ENCODE measurements at regions not wholly inside any gene's neighbourhood (a gene's known extent, or its start where the extent isn't known, plus 50 kb on each side); places are given as distances from the start of the nearest gene placed in this dataset.

- no peaks in the 10 kb centered on the region for H3K27me3 Mint-ChIP-seq
- no peaks in the 10 kb centered on the region for H3K9me3 Mint-ChIP-seq
- H3K4me1 Mint-ChIP-seq (ENCODE audit: low read depth in 2 of 2) = no peaks in the 10 kb centered on the region
- H3K4me3 Mint-ChIP-seq = no peak overlapping the region
- no peak overlapping the region for H3K27ac Mint-ChIP-seq
- H3K36me3 Mint-ChIP-seq (ENCODE audit: insufficient read depth) = no peaks in the 10 kb centered on the region
- DNase-seq = no peak
- ATAC-seq (replicated peaks) = no peak
Observed at GRCh38 chr9:119941091-119941490, 571.9 kb upstream of the BRINP1 start.

GRCh38 chr9:119938871-119939270 is 569.6 kb upstream of the BRINP1 start:
- Mint-ChIP-seq H3K4me1 (ENCODE audit: low read depth in 2 of 2) (no peaks in the 10 kb centered on the region), H3K27ac (no peak overlapping the region), H3K27me3 (no peaks in the 10 kb centered on the region), H3K36me3 (ENCODE audit: insufficient read depth) (no peaks in the 10 kb centered on the region), H3K9me3 (no peaks in the 10 kb centered on the region), H3K4me3 (no peak overlapping the region)
- ATAC-seq (replicated peaks) = no peak
- DNase-seq = no peak

DNA sequence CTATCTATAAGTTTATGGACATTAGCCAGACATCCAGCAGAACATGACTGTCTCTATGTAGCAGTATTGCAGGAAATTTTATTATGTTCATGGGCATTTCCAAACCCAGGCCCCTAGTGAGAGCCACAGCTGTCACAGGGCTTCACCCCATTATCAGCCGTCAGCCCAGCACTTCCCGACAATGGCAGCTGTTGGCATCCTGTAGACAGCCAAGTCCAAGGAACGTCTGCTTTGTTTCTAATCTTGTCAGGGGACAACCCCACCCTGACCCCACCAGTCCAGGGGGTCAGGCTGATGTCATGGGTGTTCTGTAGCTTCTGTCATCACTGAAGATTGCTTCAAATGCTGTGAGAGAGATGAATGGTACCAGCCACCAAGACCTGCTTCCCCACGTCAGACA is 565.3 kb upstream of the BRINP1 start:
- DNase-seq = no peak
- Mint-ChIP-seq H3K36me3 (ENCODE audit: insufficient read depth) (no peaks in the 10 kb centered on the region), H3K4me1 (ENCODE audit: low read depth in 2 of 2) (no peaks in the 10 kb centered on the region), H3K27me3 (no peaks in the 10 kb centered on the region), H3K9me3 (peaks cover 0 to 3% of the 10 kb centered on the region in 2 donors), H3K4me3 (no peak overlapping the region), H3K27ac (no peak overlapping the region)
- no peak for ATAC-seq (replicated peaks)

DNA sequence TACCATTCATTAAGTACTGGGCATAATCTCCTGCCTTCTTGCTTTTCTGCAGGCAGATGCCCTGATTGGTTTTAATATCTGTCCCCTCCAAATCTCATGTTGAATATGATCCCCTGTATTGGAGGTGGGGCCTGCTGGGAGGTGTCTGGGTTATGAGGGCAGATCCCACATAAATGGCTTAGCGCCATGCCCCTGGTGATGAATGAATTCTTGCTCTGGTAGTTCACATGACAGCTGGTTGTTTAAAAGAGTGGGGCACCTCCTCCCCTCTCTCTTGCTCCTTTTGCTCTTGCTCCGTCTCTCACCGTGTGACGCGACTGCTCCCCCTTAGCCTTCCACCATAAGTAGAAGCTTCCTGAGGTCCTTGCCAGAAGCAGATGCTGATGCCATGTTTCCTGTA is 564.0 kb upstream of the BRINP1 start:
- Mint-ChIP-seq H3K4me1 (ENCODE audit: low read depth in 2 of 2) (no peaks in the 10 kb centered on the region), H3K4me3 (no peak overlapping the region), H3K36me3 (ENCODE audit: insufficient read depth) (no peaks in the 10 kb centered on the region), H3K27me3 (no peaks in the 10 kb centered on the region), H3K27ac (no peak overlapping the region), H3K9me3 (peaks cover 0 to 3% of the 10 kb centered on the region in 2 donors)
- ATAC-seq (replicated peaks) = no peak
- DNase-seq = no peak

DNA sequence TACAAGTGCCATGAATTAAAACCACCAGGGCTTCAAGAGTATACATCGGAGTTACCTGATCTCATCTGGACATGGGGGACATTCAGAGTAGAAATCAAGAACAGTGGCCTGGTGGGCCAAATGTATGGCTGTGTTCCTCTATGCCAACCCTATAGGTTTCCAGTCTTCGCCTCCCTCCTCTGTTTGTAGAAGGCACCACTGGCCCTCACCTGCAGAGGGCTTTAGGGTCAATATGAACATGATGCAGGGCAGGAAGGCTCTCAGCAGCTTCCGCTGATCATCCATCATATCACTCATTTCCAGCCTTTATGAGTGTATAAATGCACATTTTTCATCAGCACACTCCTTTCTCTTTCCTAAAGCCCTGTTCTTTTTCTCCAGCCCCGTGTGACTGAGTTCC is 555.5 kb upstream of the BRINP1 start:
- no peaks in the 10 kb centered on the region for H3K4me1 Mint-ChIP-seq (ENCODE audit: low read depth in 2 of 2)
- ATAC-seq (replicated peaks) (no peak), DNase-seq (no peak)
- H3K27me3 Mint-ChIP-seq = no peaks in the 10 kb centered on the region
- H3K9me3 Mint-ChIP-seq = peaks cover 0 to 6% of the 10 kb centered on the region in 2 donors
- H3K36me3 Mint-ChIP-seq (ENCODE audit: insufficient read depth) = no peaks in the 10 kb centered on the region
- H3K4me3 Mint-ChIP-seq = no peak overlapping the region
- H3K27ac Mint-ChIP-seq = no peak overlapping the region

GRCh38 chr9:119917175-119917574 is 547.9 kb upstream of the BRINP1 start:
- Mint-ChIP-seq H3K27me3 (no peaks in the 10 kb centered on the region), H3K36me3 (ENCODE audit: insufficient read depth) (no peaks in the 10 kb centered on the region), H3K4me3 (no peak overlapping the region), H3K4me1 (ENCODE audit: low read depth in 2 of 2) (no peaks in the 10 kb centered on the region), H3K27ac (no peak overlapping the region), H3K9me3 (peaks cover 0 to 12% of the 10 kb centered on the region in 2 donors)
- ATAC-seq (replicated peaks) = no peak
- no peak for DNase-seq

DNA sequence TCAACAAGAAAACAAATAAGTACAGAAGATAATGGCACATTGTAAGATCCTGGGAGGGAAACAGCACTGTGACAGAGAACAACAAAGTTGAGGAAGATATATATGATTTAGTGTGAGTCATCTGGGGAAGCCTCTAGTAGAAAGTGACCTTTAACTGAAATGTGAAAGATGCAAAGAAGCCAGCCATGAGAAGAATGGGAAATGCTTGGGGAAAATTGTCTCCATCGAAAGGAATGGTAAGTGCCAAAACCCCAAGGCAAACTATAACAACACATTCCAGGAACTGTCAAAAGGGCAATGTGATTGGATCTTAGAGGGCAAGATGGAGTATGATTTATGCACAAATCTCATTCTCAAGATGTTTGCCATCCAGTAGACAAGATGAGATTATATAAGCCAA is 537.8 kb upstream of the BRINP1 start:
- H3K4me1 Mint-ChIP-seq (ENCODE audit: low read depth in 2 of 2) = no peaks in the 10 kb centered on the region
- peaks cover 0 to 8% of the 10 kb centered on the region in 2 donors for H3K27me3 Mint-ChIP-seq
- no peak overlapping the region for H3K27ac Mint-ChIP-seq
- H3K36me3 Mint-ChIP-seq (ENCODE audit: insufficient read depth) = no peaks in the 10 kb centered on the region
- H3K4me3 Mint-ChIP-seq = no peak overlapping the region
- ATAC-seq (replicated peaks) = no peak
- no peak for DNase-seq
- no peaks in the 10 kb centered on the region for H3K9me3 Mint-ChIP-seq

GRCh38 chr9:119905724-119906123 is 536.5 kb upstream of the BRINP1 start:
- DNase-seq (no peak), ATAC-seq (replicated peaks) (no peak)
- Mint-ChIP-seq H3K27me3 (peaks cover 0 to 8% of the 10 kb centered on the region in 2 donors), H3K4me3 (no peak overlapping the region), H3K36me3 (ENCODE audit: insufficient read depth) (no peaks in the 10 kb centered on the region), H3K27ac (no peak overlapping the region), H3K9me3 (no peaks in the 10 kb centered on the region), H3K4me1 (ENCODE audit: low read depth in 2 of 2) (no peaks in the 10 kb centered on the region)

GRCh38 chr9:119903851-119904250 is 534.6 kb upstream of the BRINP1 start:
- Mint-ChIP-seq H3K27ac (no peak overlapping the region), H3K4me3 (no peak overlapping the region), H3K9me3 (no peaks in the 10 kb centered on the region), H3K4me1 (ENCODE audit: low read depth in 2 of 2) (no peaks in the 10 kb centered on the region), H3K27me3 (peaks cover 0 to 8% of the 10 kb centered on the region in 2 donors), H3K36me3 (ENCODE audit: insufficient read depth) (no peaks in the 10 kb centered on the region)
- ATAC-seq (replicated peaks) = no peak
- DNase-seq = no peak

- peaks cover 0 to 8% of the 10 kb centered on the region in 2 donors for H3K27me3 Mint-ChIP-seq
- ATAC-seq (replicated peaks) (no peak), DNase-seq (no peak)
- H3K4me3 Mint-ChIP-seq = no peak overlapping the region
- H3K4me1 Mint-ChIP-seq (ENCODE audit: low read depth in 2 of 2) = no peaks in the 10 kb centered on the region
- no peaks in the 10 kb centered on the region for H3K9me3 Mint-ChIP-seq
- H3K36me3 Mint-ChIP-seq (ENCODE audit: insufficient read depth) = no peaks in the 10 kb centered on the region
- H3K27ac Mint-ChIP-seq = no peak overlapping the region
Observed at GRCh38 chr9:119902611-119903010, 533.4 kb upstream of the BRINP1 start.

- H3K9me3 Mint-ChIP-seq = peaks cover 0 to 3% of the 10 kb centered on the region in 2 donors
- no peak overlapping the region for H3K4me3 Mint-ChIP-seq
- H3K27me3 Mint-ChIP-seq = peaks cover 0 to 8% of the 10 kb centered on the region in 2 donors
- no peaks in the 10 kb centered on the region for H3K4me1 Mint-ChIP-seq (ENCODE audit: low read depth in 2 of 2)
- no peak for DNase-seq
- H3K36me3 Mint-ChIP-seq (ENCODE audit: insufficient read depth) = no peaks in the 10 kb centered on the region
- no peak overlapping the region for H3K27ac Mint-ChIP-seq
- no peak for ATAC-seq (replicated peaks)
Observed at GRCh38 chr9:119898316-119898715, 529.1 kb upstream of the BRINP1 start.

GRCh38 chr9:119884438-119884837 is 515.2 kb upstream of the BRINP1 start:
- H3K4me1 Mint-ChIP-seq (ENCODE audit: low read depth in 2 of 2) = no peaks in the 10 kb centered on the region
- ATAC-seq (replicated peaks) = no peak

DNA sequence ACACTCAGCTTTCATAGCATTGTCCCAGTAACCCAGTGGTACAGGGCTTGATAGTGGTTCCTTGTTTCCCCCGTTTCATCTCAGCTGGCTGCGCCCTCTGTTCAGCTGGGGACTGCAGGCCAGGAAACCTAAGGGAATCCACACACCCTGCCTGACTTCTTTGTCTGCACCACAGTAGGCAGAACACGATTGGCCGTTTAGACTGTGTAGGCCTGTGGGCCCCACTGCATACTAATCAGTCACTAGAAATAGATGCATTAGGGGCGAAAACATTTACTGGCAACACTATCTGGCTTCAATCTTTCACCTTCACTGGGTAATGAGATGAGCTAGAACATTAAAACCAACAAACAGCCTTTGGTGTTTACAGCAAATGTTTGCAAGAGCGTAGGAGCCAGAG is 512.7 kb upstream of the BRINP1 start:
- Mint-ChIP-seq H3K27me3 (no peaks in the 10 kb centered on the region), H3K36me3 (ENCODE audit: insufficient read depth) (no peaks in the 10 kb centered on the region), H3K4me3 (no peak overlapping the region), H3K4me1 (ENCODE audit: low read depth in 2 of 2) (no peaks in the 10 kb centered on the region), H3K27ac (no peak overlapping the region), H3K9me3 (peaks cover 7 to 9% of the 10 kb centered on the region in 2 donors)
- ATAC-seq (replicated peaks) = no peak
- DNase-seq = no peak

More at GRCh38 chr9:119884438-119884837, 515.2 kb upstream of the BRINP1 start:
- DNase-seq = no peak
- Mint-ChIP-seq H3K36me3 (ENCODE audit: insufficient read depth) (no peaks in the 10 kb centered on the region), H3K4me3 (no peak overlapping the region), H3K27ac (no peak overlapping the region), H3K27me3 (no peaks in the 10 kb centered on the region), H3K9me3 (peaks cover 3 to 9% of the 10 kb centered on the region in 2 donors)

- Mint-ChIP-seq H3K27me3 (no peaks in the 10 kb centered on the region), H3K36me3 (ENCODE audit: insufficient read depth) (no peaks in the 10 kb centered on the region), H3K9me3 (peaks cover 7 to 9% of the 10 kb centered on the region in 2 donors), H3K4me1 (ENCODE audit: low read depth in 2 of 2) (no peaks in the 10 kb centered on the region), H3K4me3 (no peak overlapping the region), H3K27ac (no peak overlapping the region)
- no peak for DNase-seq
- no peak for ATAC-seq (replicated peaks)
Observed at GRCh38 chr9:119880361-119880760, 511.1 kb upstream of the BRINP1 start.

GRCh38 chr9:119877306-119877705 is 508.1 kb upstream of the BRINP1 start:
- Mint-ChIP-seq H3K4me1 (ENCODE audit: low read depth in 2 of 2) (no peaks in the 10 kb centered on the region), H3K27me3 (no peaks in the 10 kb centered on the region), H3K27ac (no peak overlapping the region), H3K4me3 (no peak overlapping the region), H3K36me3 (ENCODE audit: insufficient read depth) (no peaks in the 10 kb centered on the region), H3K9me3 (peaks cover 13 to 16% of the 10 kb centered on the region in 2 donors)
- ATAC-seq (replicated peaks) (no peak), DNase-seq (no peak)

Measured in effector memory CD8-positive, alpha-beta T cell (primary cell).